Right cardiac atrium (tissue), 5 donors: ENCODE measurements at regions not wholly inside any gene's neighbourhood (a gene's known extent, or its start where the extent isn't known, plus 50 kb on each side); places are given as distances from the start of the nearest gene placed in this dataset.

ENCODE experiments used
- ATAC-seq, 2 donors: fragments of 200-7000 bp; cut with Tn5 transposase; one replicate each; pipeline versions ENCODE4 v1.8.0 to v1.9.1; 2020; ENCODE audit warnings: moderate library complexity in 2 of 2, mild to moderate bottlenecking in 1 of 2
- DNase-seq, 3 donors: peaks; one replicate each; pipeline ENCODE4 v3.0.0-alpha.2; 2020
- H3K27ac ChIP-seq: one replicate; pipeline ENCODE4 v1.5.1; 2013; ENCODE audit warnings: mild to moderate bottlenecking, low read length, control low read depth, moderate library complexity
- H3K27me3 ChIP-seq: one replicate; pipeline ENCODE4 v1.6.1; 2013; ENCODE audit not compliant: control insufficient read depth, insufficient read depth
- H3K4me1 ChIP-seq: one replicate; pipeline ENCODE4 v1.6.1; 2013; ENCODE audit warnings: low read length; ENCODE audit not compliant: control insufficient read depth, insufficient read depth
- H3K4me3 ChIP-seq: one replicate; pipeline ENCODE4 v1.5.1; 2013; ENCODE audit warnings: low read length, control low read depth
- H3K9me3 ChIP-seq: one replicate; pipeline ENCODE4 v1.6.1; 2013; ENCODE audit warnings: low read length; ENCODE audit not compliant: control insufficient read depth
- WGBS: extraction: QIAGEN DNeasy Blood & Tissue Kit; methylation state at CpG from one replicate; pipeline ENCODE4 v1.1.7; 2013; 5-methylcytosine and 5-hydroxymethylcytosine counted together
- intact Hi-C, 4 donors: fragments of 100-400 bp; cut with DNase I; formaldehyde crosslinking; loops; one replicate each; pipeline versions ENCODE4 v1.11.0 to v1.14.0; 2022 to 2023
- donor health status: healthy with polysubstance abuse.
- donor health status: DM: no; HTN: yes; CAD: no.
- donor health status: DM: no; HTN: no; CAD: no.
- donor health status: DM: no; HTN: yes; CAD: no; lungs with severe emphysema.
- donor health status: DM: yes; HTN: yes; CAD: no.

GRCh38 chr14:65206078-65206447 lies 103.7 kb upstream of the MAX start:
- 79% methylated on average over 7 of the region's 7 CpGs for WGBS
- H3K27ac ChIP-seq: no peak overlapping the region

GRCh38 chr14:65206448-65207096 lies 104.3 kb upstream of the MAX start:
- H3K27me3 ChIP-seq: no peaks in the 10 kb centered on the region
- intact Hi-C loops: no loop called here
- WGBS: 78% methylated on average over 3 of the region's 3 CpGs
- ATAC-seq (no peak), DNase-seq (no peak)
- no peaks in the 10 kb centered on the region for H3K4me1 ChIP-seq
- no peak overlapping the region for H3K27ac ChIP-seq
- no peak overlapping the region for H3K4me3 ChIP-seq
- no peaks in the 10 kb centered on the region for H3K9me3 ChIP-seq

More at GRCh38 chr14:65206078-65206447, 103.7 kb upstream of the MAX start:
- DNase-seq (no peak), ATAC-seq (no peak)
- H3K9me3 ChIP-seq: no peaks in the 10 kb centered on the region
- intact Hi-C loops: no loop called here
- no peak overlapping the region for H3K4me3 ChIP-seq
- no peaks in the 10 kb centered on the region for H3K4me1 ChIP-seq
- H3K27me3 ChIP-seq: no peaks in the 10 kb centered on the region

GRCh38 chr14:65208548-65208947 lies 106.2 kb upstream of the MAX start:
- H3K27ac ChIP-seq: no peak overlapping the region
- H3K27me3 ChIP-seq: no peaks in the 10 kb centered on the region
- no peaks in the 10 kb centered on the region for H3K9me3 ChIP-seq
- DNase-seq (peak in 1 of 3 donors; percentile 58), ATAC-seq (no peak)
- no peak overlapping the region for H3K4me3 ChIP-seq
- no peaks in the 10 kb centered on the region for H3K4me1 ChIP-seq
- 86% methylated on average over 10 of the region's 10 CpGs for WGBS
- intact Hi-C loops: no loop called here

DNA sequence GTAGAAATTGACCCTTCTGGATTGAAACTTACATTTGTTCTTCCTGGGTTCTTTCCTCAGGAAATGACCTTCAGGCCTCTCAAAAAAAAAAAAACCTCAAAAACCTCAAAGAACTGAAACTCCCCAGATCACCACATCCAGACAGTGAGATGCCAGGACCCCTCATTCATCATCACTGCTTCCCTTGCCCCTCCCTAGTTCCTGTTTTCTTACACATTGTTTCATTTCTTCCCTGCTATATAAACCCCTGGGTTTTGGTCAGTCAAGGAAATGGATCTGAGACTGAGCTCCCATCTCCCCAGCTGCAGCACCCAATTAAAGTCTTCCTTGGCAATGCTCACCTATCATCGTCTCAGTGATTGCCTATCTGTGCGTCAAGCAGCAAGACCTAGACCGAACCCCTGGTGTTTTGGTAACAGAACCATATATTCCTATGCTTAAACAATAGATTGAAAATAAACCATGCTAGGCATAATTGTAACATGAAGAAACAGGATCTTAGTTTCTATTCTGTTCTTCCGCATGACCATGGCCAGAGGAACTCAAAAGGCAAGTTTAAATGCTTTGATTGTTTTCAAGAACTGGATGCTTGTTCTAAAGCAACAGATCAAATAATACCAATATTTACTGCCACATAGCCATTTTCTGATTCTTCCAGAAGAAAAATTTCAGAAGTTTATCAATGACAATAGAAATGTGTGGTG lies 108.0 kb upstream of the MAX start:
- peaks cover 6% of the 10 kb centered on the region for H3K4me1 ChIP-seq
- intact Hi-C loops: no loop called here
- DNase-seq (no peak), ATAC-seq (no peak)
- 51% methylated on average over 4 of the region's 4 CpGs for WGBS
- H3K27ac ChIP-seq: no peak overlapping the region
- no peaks in the 10 kb centered on the region for H3K9me3 ChIP-seq
- no peak overlapping the region for H3K4me3 ChIP-seq
- H3K27me3 ChIP-seq: no peaks in the 10 kb centered on the region

- intact Hi-C loops: no loop called here
- Histone ChIP-seq H3K27ac (no peak overlapping the region), H3K4me1 (peaks cover 6% of the 10 kb centered on the region), H3K4me3 (no peak overlapping the region), H3K9me3 (no peaks in the 10 kb centered on the region), H3K27me3 (no peaks in the 10 kb centered on the region)
- DNase-seq (no peak), ATAC-seq (no peak)
Observed at GRCh38 chr14:65210822-65211182, 108.5 kb upstream of the MAX start.

- Histone ChIP-seq H3K4me1 (peaks cover 6% of the 10 kb centered on the region), H3K27ac (no peak overlapping the region), H3K9me3 (no peaks in the 10 kb centered on the region), H3K4me3 (no peak overlapping the region), H3K27me3 (no peaks in the 10 kb centered on the region)
- DNase-seq (no peak), ATAC-seq (no peak)
- WGBS: 73% methylated on average over 3 of the region's 3 CpGs
- intact Hi-C loops: no loop called here
Observed at GRCh38 chr14:65211341-65211987, 109.1 kb upstream of the MAX start.

- Histone ChIP-seq H3K27me3 (no peaks in the 10 kb centered on the region), H3K9me3 (no peaks in the 10 kb centered on the region), H3K4me1 (peaks cover 6% of the 10 kb centered on the region), H3K4me3 (no peak overlapping the region), H3K27ac (no peak overlapping the region)
- DNase-seq (no peak), ATAC-seq (no peak)
- intact Hi-C loops: no loop called here
Observed at GRCh38 chr14:65213316-65213715, 111.0 kb upstream of the MAX start.

- WGBS: 58% methylated on average over 2 of the region's 2 CpGs
- ATAC-seq (peak; percentile 47 to 80), DNase-seq (peak in 2 of 3 donors; percentile 46 to 63)
- Histone ChIP-seq H3K27me3 (no peaks in the 10 kb centered on the region), H3K4me1 (peaks cover 6% of the 10 kb centered on the region), H3K27ac (no peak overlapping the region), H3K9me3 (no peaks in the 10 kb centered on the region), H3K4me3 (no peak overlapping the region)
- intact Hi-C loops: no loop called here
Observed at GRCh38 chr14:65214741-65215140, 112.4 kb upstream of the MAX start.

DNA sequence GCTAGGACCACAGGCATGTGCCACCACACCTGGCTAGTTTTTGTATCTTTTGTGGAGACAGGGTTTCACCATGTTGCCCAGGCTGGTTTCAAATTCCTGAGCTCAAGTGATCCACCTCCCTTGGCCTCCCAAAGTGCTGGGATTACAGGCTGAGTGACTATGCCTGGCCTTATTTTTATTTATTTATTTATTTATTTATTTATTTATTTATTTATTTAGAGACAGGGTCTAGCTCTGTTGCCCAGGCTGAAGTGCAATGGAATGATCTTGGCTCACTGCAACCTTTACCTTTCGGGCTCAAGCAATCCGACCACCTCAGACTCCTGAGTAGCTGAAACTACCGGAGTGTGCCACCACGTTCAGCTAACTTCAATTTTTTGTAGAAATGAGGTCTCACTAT lies 117.0 kb upstream of the MAX start:
- WGBS: 98% methylated on average over 4 of the region's 4 CpGs
- no peak for ATAC-seq
- intact Hi-C loops: no loop called here
- no peaks in the 10 kb centered on the region for H3K27me3 ChIP-seq
- no peaks in the 10 kb centered on the region for H3K9me3 ChIP-seq
- no peak overlapping the region for H3K4me3 ChIP-seq
- no peak overlapping the region for H3K27ac ChIP-seq
- no peak for DNase-seq
- H3K4me1 ChIP-seq: peaks cover 6% of the 10 kb centered on the region

- 35% methylated on average over 9 of the region's 9 CpGs for WGBS
- no peaks in the 10 kb centered on the region for H3K9me3 ChIP-seq
Observed at GRCh38 chr14:65222440-65222858, 120.1 kb upstream of the MAX start.

GRCh38 chr14:65223636-65224035 lies 121.3 kb upstream of the MAX start:
- no peaks in the 10 kb centered on the region for H3K27me3 ChIP-seq
- intact Hi-C loops: loop anchor here in 2 of 4 donors (2.0 to 10.0 kb wide), 2 partner anchors 181 to 187 kb away; no protein-coding TSS in a partner anchor
- H3K4me1 ChIP-seq: peaks cover 4% of the 10 kb centered on the region
- H3K4me3 ChIP-seq: no peak overlapping the region
- ATAC-seq (no peak), DNase-seq (no peak)
- H3K27ac ChIP-seq: no peak overlapping the region
- WGBS: 95% methylated on average over 5 of the region's 5 CpGs
- no peaks in the 10 kb centered on the region for H3K9me3 ChIP-seq

More at GRCh38 chr14:65222440-65222858, 120.1 kb upstream of the MAX start:
- intact Hi-C loops: loop anchor here in 2 of 4 donors (2.0 to 10.0 kb wide), 2 partner anchors 182 to 188 kb away; no protein-coding TSS in a partner anchor
- no peak overlapping the region for H3K27ac ChIP-seq
- no peak overlapping the region for H3K4me3 ChIP-seq
- DNase-seq: peak in 2 of 3 donors; percentile 53 to 79
- ATAC-seq: peak; percentile 78 to 82
- peaks cover 4% of the 10 kb centered on the region for H3K4me1 ChIP-seq
- H3K27me3 ChIP-seq: no peaks in the 10 kb centered on the region
